ENCODE measurements at regions not wholly inside any gene's neighbourhood (a gene's known extent, or its start where the extent isn't known, plus 50 kb on each side); places are given as distances from the start of the nearest gene placed in this dataset.

- TF ChIP-seq, protein P1, sequence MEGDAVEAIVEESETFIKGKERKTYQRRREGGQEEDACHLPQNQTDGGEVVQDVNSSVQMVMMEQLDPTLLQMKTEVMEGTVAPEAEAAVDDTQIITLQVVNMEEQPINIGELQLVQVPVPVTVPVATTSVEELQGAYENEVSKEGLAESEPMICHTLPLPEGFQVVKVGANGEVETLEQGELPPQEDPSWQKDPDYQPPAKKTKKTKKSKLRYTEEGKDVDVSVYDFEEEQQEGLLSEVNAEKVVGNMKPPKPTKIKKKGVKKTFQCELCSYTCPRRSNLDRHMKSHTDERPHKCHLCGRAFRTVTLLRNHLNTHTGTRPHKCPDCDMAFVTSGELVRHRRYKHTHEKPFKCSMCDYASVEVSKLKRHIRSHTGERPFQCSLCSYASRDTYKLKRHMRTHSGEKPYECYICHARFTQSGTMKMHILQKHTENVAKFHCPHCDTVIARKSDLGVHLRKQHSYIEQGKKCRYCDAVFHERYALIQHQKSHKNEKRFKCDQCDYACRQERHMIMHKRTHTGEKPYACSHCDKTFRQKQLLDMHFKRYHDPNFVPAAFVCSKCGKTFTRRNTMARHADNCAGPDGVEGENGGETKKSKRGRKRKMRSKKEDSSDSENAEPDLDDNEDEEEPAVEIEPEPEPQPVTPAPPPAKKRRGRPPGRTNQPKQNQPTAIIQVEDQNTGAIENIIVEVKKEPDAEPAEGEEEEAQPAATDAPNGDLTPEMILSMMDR (IDR thresholded peaks at IDR 0.05), result no peak
- TF ChIP-seq POLR2AphosphoS5 (IDR thresholded peaks at IDR 0.05), result no peak
- TF ChIP-seq POLR2A (IDR thresholded peaks at IDR 0.05), result no peak
- TF ChIP-seq EP300 (IDR thresholded peaks at IDR 0.05; ENCODE audit: low read depth), result no peak
Measured at GRCh38 chr4:4658052-4658451, 116.2 kb upstream of the STX18 start.
